HFFc6 (cell line): ENCODE measurements at regions not wholly inside any gene's neighbourhood (a gene's known extent, or its start where the extent isn't known, plus 50 kb on each side); places are given as distances from the start of the nearest gene placed in this dataset.

Source experiments
- DNase-seq: peaks from one replicate; pipeline ENCODE4 v3.0.0-alpha.2; 2018
- H3K27ac Mint-ChIP-seq: 2 replicates; pipeline ENCODE4 v1.8.0; 2020; ENCODE audit warnings: mild to moderate bottlenecking, mixed read lengths
- H3K27me3 Mint-ChIP-seq: 2 replicates; pipeline ENCODE4 v1.8.0; 2021; ENCODE audit warnings: mild to moderate bottlenecking, moderate library complexity, mixed read lengths; ENCODE audit not compliant: insufficient read depth
- H3K36me3 Mint-ChIP-seq: 2 replicates; pipeline ENCODE4 v1.8.0; 2021; ENCODE audit warnings: low read depth, mixed read lengths
- H3K4me1 Mint-ChIP-seq: 2 replicates; pipeline ENCODE4 v1.8.0; 2020; ENCODE audit warnings: low read depth, mixed read lengths
- H3K4me3 Mint-ChIP-seq: 2 replicates; pipeline ENCODE4 v1.8.0; 2020; ENCODE audit warnings: mild to moderate bottlenecking, moderate library complexity, mixed read lengths
- H3K9me3 Mint-ChIP-seq: 2 replicates; pipeline ENCODE4 v1.8.0; 2020; ENCODE audit warnings: mild to moderate bottlenecking, mixed read lengths
- TF ChIP-seq, protein P1 (sequence below): fragments of 200-600 bp; sonication (generic); IDR thresholded peaks from 2 replicates; pipeline ENCODE4 v1.5.0; 2021; ENCODE audit warnings: antibody characterized with exemption, mild to moderate bottlenecking

DNA sequence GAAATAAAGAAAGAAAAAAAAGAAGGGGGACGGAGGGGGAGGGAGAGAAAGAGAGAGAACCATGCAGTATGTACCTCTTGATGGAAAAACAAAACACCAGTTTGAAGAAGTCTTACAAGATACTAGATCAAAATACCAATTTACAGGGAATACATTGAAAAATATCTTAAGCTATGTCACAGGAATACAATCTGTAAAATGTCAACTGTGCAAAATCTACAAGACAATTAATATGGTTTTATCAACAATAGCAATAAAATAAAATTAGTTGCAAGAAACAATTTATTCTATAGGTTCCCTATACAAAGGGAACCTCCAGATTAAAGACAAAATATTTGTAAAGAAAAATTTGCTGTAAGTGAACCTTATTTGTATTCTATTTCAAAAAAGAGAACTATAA lies 98.3 kb upstream of the CABCOCO1 start:
- TF ChIP-seq, protein P1, sequence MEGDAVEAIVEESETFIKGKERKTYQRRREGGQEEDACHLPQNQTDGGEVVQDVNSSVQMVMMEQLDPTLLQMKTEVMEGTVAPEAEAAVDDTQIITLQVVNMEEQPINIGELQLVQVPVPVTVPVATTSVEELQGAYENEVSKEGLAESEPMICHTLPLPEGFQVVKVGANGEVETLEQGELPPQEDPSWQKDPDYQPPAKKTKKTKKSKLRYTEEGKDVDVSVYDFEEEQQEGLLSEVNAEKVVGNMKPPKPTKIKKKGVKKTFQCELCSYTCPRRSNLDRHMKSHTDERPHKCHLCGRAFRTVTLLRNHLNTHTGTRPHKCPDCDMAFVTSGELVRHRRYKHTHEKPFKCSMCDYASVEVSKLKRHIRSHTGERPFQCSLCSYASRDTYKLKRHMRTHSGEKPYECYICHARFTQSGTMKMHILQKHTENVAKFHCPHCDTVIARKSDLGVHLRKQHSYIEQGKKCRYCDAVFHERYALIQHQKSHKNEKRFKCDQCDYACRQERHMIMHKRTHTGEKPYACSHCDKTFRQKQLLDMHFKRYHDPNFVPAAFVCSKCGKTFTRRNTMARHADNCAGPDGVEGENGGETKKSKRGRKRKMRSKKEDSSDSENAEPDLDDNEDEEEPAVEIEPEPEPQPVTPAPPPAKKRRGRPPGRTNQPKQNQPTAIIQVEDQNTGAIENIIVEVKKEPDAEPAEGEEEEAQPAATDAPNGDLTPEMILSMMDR = no peak
- no peaks in the 10 kb centered on the region for H3K27me3 Mint-ChIP-seq
- H3K27ac Mint-ChIP-seq = no peak overlapping the region
- DNase-seq = no peak
- H3K9me3 Mint-ChIP-seq = no peaks in the 10 kb centered on the region
- no peak overlapping the region for H3K4me3 Mint-ChIP-seq
- H3K4me1 Mint-ChIP-seq = no peaks in the 10 kb centered on the region
- no peaks in the 10 kb centered on the region for H3K36me3 Mint-ChIP-seq

DNA sequence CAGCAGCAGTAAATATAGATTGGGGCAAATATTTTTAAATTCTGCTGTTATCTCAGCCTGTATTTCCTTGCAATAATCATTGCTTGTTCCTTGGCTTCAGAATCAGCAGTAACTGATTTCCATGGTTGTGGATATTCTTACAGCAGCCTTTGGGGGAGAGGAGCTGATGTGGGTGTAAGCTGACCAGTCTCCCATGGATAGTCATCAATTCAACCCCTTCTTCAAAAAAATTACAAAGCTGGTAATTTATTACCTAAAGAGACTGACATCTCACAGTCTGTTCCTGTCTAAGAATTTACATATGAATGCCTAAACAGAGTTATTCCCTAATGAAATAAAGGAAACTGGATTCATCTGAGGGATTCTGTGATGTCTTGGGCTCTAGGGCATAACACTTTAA lies 103.1 kb upstream of the CABCOCO1 start:
- H3K4me1 Mint-ChIP-seq = no peaks in the 10 kb centered on the region
- no peaks in the 10 kb centered on the region; the same call in 1 of the 2 replicates for H3K27me3 Mint-ChIP-seq
- TF ChIP-seq, protein P1 = no peak
- H3K9me3 Mint-ChIP-seq = no peaks in the 10 kb centered on the region
- no peaks in the 10 kb centered on the region for H3K36me3 Mint-ChIP-seq
- no peak for DNase-seq
- no peak overlapping the region for H3K4me3 Mint-ChIP-seq
- H3K27ac Mint-ChIP-seq = no peak overlapping the region

DNA sequence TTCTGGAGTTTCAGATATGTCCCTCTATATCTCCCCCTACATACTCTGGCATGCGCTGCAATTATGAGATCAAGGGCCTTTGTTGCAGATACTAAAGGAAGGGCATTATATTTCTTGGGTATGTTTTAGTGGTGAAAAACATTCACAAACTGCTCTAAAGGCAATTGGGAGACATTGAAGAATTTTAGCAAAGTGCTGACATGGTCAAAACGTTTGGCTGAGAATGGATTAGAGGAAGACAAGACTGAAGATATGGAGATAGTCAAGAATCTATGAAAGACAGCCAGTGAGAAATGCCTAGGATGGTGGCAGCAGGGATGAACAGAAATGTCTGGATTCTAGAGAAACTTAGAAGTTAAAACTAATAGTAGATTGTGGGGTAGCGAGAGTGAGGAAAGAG lies 104.5 kb upstream of the CABCOCO1 start:
- H3K4me3 Mint-ChIP-seq = no peak overlapping the region
- no peaks in the 10 kb centered on the region; the same call in 1 of the 2 replicates for H3K27me3 Mint-ChIP-seq
- no peaks in the 10 kb centered on the region for H3K4me1 Mint-ChIP-seq
- DNase-seq = no peak
- no peak overlapping the region for H3K27ac Mint-ChIP-seq
- no peaks in the 10 kb centered on the region for H3K36me3 Mint-ChIP-seq
- H3K9me3 Mint-ChIP-seq = no peaks in the 10 kb centered on the region
- TF ChIP-seq, protein P1 = no peak

DNA sequence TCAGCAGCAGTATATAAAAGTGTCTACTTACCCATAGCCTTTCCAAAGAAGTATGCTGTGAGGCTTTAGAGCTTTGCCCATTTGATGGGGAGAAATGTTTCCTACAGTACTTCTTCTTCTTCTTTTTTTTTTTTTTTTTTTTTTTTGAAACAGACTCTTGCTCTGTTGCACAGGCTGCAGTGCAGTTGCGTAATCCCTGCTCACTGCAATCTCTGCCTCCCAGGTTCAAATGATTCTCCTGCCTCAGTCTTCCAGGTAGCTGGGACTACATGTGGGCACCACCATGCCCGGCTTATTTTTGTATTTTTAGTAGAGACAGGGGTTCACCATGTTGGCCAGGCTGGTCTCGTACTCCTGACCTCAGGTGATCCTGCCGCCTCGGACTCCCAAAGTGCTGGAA lies 101.7 kb upstream of the TMEM26 start:
- no peak for DNase-seq
- no peaks in the 10 kb centered on the region for H3K4me1 Mint-ChIP-seq
- H3K4me3 Mint-ChIP-seq = no peak overlapping the region
- H3K9me3 Mint-ChIP-seq = no peaks in the 10 kb centered on the region
- TF ChIP-seq, protein P1 = no peak
- no peak overlapping the region for H3K27ac Mint-ChIP-seq
- H3K36me3 Mint-ChIP-seq = no peaks in the 10 kb centered on the region
- H3K27me3 Mint-ChIP-seq = no peaks in the 10 kb centered on the region; the same call in 1 of the 2 replicates

DNA sequence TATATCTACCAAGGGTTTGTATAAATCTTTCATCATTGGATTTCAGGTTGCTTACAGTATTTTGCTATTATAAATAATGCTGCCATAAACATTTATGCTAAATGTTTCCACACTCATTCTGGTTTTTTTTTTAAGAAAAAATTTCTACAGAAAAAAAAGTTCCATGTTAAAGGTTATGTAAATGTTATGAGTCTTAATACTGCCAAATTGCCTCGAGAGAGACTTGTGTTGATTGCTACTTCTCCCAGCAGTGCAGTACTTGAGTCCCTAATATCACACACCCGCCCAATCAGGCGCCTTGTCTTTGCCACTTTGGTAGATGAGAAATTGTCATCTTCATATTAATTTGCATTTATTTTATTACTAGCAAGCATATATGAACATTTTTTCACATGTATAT lies 96.7 kb upstream of the TMEM26 start:
- no peak for DNase-seq

More for the DNA sequence above, 96.7 kb upstream of the TMEM26 start:
- no peaks in the 10 kb centered on the region; the same call in none of the 2 replicates for H3K27me3 Mint-ChIP-seq
- H3K4me3 Mint-ChIP-seq = no peak overlapping the region
- TF ChIP-seq, protein P1 = no peak
- no peaks in the 10 kb centered on the region for H3K36me3 Mint-ChIP-seq
- H3K9me3 Mint-ChIP-seq = no peaks in the 10 kb centered on the region
- H3K4me1 Mint-ChIP-seq = no peaks in the 10 kb centered on the region
- no peak overlapping the region for H3K27ac Mint-ChIP-seq
